ENCODE measurements at regions not wholly inside any gene's neighbourhood (a gene's known extent, or its start where the extent isn't known, plus 50 kb on each side); places are given as distances from the start of the nearest gene placed in this dataset.
"Not testable (repeated sequence)": the region's sequence is repeated elsewhere in the genome, so short reads cannot be mapped to it uniquely, and the experiment has no call there.

DNA sequence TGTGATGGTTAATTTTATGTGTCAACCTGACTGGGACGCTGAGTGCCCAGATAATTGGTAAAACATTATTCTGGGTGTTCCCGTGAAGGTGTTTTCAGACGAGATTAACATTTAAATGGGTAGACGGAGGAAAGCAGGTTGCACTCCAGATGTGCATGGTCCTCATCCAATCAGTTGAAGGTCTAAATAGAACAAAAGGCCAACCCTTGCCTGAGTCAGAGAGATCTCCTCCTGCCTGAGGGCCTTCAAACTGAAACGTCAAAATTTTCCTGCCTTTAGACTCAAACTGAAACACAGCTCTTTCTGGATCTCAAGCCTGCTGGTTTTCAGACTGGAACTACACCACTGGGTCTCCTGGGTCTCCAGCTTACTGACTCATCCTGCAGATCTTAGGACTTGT, 73.5 kb downstream of the NPIPA8 start:
- H3K4me3 Mint-ChIP-seq; H3K27ac Mint-ChIP-seq; H3K27me3 Mint-ChIP-seq (ENCODE audit: low read depth); H3K36me3 Mint-ChIP-seq; ATAC-seq; H3K9me3 Mint-ChIP-seq; DNase-seq (ENCODE audit: low spot score); POLR2A ChIA-PET; H3K4me1 Mint-ChIP-seq; CTCF ChIA-PET: not testable (repeated sequence)

DNA sequence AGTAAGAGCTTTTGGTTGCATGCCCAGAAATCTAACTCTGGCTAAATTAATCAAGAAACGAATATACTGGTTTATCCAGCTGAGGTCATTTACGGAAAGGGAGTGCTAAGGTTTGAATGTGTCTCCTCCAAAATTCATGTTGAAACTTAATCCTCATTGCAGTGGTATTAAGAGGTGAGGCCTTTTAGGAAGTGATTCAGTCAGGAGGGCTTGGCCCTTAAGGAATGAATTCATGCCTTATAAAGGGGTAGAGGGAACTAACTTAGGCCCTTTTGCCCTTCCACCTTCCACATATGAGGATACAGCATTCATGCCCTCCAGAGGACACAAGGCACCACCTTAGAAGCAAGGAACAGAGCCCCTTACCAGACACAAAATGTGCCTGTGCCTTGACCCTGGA, 74.7 kb downstream of the NPIPA8 start:
- H3K4me3 Mint-ChIP-seq; CTCF ChIA-PET; H3K27me3 Mint-ChIP-seq (ENCODE audit: low read depth); H3K27ac Mint-ChIP-seq; POLR2A ChIA-PET; H3K9me3 Mint-ChIP-seq; DNase-seq (ENCODE audit: low spot score); H3K4me1 Mint-ChIP-seq; ATAC-seq; H3K36me3 Mint-ChIP-seq: not testable (repeated sequence)

DNA sequence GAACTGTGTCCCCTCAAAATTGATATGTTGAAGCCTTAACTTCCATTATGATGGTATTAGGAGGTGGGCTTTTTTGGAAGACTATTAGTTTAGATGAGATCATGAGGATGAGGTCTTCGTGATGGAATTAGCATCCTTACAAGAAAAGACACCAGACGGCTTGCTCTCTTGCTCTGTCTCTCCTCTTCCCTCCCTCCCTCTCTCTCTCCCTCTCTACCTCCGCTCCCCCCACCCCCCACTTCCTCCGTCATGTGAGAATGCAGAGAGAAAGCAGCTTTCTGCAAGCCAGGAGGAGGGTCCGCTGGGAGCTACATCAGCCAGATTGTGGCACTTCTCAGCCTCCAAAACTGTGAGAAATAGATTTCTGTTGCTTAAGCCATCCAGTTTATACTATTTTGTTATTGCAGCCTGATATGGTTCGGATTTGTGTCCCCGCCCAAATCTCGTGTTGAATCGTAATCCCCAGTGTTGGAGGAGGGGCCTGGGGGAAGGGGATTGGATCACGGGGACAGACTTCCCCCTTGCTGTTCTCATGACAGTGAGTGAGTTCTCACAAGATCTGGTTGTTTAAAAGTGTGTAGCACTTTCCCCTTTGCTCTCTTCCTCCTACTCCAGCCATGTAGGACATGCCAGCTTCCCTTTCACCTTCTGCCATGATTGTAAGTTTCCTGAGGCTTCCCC, 76.9 kb downstream of the NPIPA8 start:
- H3K36me3 Mint-ChIP-seq; H3K27ac Mint-ChIP-seq; H3K9me3 Mint-ChIP-seq; H3K27me3 Mint-ChIP-seq (ENCODE audit: low read depth); H3K4me1 Mint-ChIP-seq; DNase-seq (ENCODE audit: low spot score); POLR2A ChIA-PET; CTCF ChIA-PET: not testable (repeated sequence)
- H3K4me3 Mint-ChIP-seq = peak overlapping the region; percentile 33; the same call in 1 of the 2 replicates
- peak; percentile 92 for ATAC-seq

DNA sequence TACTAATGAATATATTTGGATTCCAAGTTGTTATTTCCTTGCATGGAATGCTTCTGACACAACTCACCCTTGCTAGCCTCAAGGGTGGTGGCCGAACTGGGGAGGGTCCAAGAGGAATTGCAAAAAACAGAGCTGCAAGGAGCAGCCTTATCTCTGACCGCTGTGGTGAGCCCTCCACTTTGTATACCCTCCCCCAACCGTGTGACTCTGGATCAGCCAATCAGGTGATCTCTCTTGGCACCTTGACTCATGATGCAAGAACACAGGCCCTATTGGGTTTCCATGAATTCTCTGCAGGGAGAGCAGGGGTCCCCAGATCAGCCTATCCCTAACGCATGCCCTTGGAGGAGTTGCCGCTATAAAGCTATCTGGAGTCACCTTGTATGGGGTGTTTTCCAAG, 83.6 kb downstream of the NPIPA8 start:
- H3K9me3 Mint-ChIP-seq; POLR2A ChIA-PET; H3K27me3 Mint-ChIP-seq (ENCODE audit: low read depth); CTCF ChIA-PET; H3K36me3 Mint-ChIP-seq; H3K4me3 Mint-ChIP-seq; H3K4me1 Mint-ChIP-seq; ATAC-seq; DNase-seq (ENCODE audit: low spot score); H3K27ac Mint-ChIP-seq: not testable (repeated sequence)

DNA sequence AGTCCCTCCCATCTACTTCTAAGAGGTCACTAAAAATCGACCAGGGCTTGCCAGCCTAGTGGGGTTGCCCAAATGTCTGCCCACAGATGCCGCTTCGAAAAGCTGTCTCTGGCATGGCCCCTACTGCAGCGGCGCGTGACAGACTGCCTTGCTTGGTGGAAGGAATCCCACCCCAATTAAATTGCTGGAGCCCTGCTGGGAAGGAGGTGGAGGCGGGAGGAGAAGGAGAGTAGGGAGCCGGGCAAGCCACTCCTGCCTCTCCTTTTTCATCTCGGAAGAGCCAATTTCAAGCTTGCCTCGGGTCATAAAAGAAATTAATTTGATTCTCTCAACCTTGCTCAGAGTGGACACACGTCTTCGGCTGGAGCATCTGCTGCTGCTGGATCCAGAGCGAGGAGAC, 106.0 kb downstream of the NPIPA8 start:
- H3K27ac Mint-ChIP-seq; H3K9me3 Mint-ChIP-seq; H3K4me3 Mint-ChIP-seq; POLR2A ChIA-PET; CTCF ChIA-PET; ATAC-seq; H3K27me3 Mint-ChIP-seq (ENCODE audit: low read depth); H3K4me1 Mint-ChIP-seq; H3K36me3 Mint-ChIP-seq; DNase-seq (ENCODE audit: low spot score): not testable (repeated sequence)

DNA sequence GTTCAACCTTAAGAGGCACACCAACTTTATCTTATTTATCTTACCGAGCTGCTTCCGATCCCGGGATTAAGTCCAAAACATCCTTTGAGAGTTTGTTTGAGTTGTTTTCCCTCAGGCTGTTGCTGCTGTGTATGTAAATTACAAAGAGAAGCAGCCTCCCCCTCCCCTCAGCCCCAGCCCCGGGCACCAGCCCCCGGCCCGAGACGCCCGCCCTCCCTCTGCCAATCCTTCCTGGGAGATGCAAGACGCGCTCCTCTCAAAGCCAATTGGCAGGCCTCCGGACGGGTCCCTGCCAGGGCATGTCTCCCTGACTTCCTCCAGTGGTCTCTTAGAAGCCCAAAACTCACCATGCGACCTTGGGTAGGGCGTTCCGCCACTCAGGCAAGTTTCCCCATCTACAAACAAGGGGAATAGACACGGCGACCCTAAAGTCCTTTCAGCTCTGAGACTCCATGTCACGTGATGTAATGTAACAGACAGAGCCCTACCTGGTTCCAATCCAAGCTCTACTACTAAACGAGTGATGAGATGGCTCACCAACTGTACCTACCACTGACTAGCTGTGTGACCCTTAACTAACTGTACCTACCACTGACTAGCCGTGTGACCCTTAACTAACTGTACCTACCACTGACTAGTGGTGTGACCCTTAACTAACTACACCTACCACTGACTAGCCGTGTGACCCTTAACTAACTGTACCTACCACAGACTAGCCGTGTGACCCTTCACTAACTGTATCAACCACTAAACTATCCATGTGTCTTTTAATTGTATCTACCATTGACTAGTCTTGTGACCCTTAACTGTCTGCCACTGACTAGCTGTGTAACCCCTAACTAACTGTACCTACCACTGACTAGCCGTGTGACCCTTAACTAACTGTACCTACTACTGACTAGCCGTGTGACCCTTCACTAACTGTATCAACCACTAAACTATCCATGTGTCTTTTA, 114.2 kb downstream of the NPIPA8 start:
- not testable (repeated sequence) for H3K36me3 Mint-ChIP-seq

DNA sequence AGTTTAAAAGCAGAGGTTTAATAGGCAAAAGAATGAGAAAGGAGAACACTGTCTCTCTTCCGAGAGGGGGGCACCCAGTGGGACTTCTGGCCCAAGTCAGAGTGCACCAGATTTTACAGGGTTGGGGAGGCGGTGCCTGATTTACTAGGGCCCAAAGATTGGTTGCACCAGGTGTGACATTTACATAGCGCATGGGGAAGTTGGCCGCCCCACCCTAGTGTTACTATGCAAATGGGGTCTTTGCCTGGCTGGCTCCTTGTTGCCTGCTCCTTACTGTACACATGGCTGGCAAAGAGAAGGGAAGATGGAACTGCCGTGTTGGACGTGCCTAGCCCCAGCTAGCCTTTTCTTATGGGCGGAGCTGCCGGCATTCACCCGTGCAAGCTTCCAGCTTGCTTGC, 118.8 kb downstream of the NPIPA8 start:
- H3K36me3 Mint-ChIP-seq; H3K4me1 Mint-ChIP-seq; POLR2A ChIA-PET; H3K27me3 Mint-ChIP-seq (ENCODE audit: low read depth); CTCF ChIA-PET; H3K9me3 Mint-ChIP-seq; H3K4me3 Mint-ChIP-seq; H3K27ac Mint-ChIP-seq: not testable (repeated sequence)
- DNase-seq (ENCODE audit: low spot score) (peak; percentile 14), ATAC-seq (peak; percentile 76)

More for the DNA sequence above, 114.2 kb downstream of the NPIPA8 start:
- DNase-seq (ENCODE audit: low spot score); POLR2A ChIA-PET; CTCF ChIA-PET; H3K4me1 Mint-ChIP-seq; H3K9me3 Mint-ChIP-seq; H3K27me3 Mint-ChIP-seq (ENCODE audit: low read depth): not testable (repeated sequence)
- peak; percentile 65 for ATAC-seq
- H3K27ac Mint-ChIP-seq = 0 out of 2 replicates have a peak overlapping the region, but pooled peaks have one; percentile 41
- peak overlapping the region; percentile 35; the same call in 1 of the 2 replicates for H3K4me3 Mint-ChIP-seq

DNA sequence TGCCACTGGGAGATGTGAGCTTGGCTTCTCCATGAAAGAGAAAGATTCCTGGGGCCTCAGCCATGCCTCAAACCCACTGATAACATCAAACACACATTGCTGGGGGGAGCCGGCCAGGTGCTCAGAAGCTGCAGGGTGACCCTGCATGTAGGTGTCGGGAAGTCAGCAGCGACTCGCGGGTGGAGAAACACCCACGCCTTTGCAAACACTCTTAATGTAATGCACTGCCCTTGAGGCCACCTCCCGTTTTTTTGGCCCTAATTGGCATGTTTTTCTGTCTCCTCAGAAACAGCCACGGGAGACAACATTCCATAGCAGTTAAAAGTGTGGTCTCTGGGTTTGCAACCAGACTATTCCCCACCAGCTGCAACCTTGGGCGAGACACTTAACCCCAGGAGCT, 119.7 kb downstream of the NPIPA8 start:
- H3K9me3 Mint-ChIP-seq; ATAC-seq; H3K4me3 Mint-ChIP-seq; H3K36me3 Mint-ChIP-seq; H3K27me3 Mint-ChIP-seq (ENCODE audit: low read depth); H3K4me1 Mint-ChIP-seq; DNase-seq (ENCODE audit: low spot score); H3K27ac Mint-ChIP-seq; CTCF ChIA-PET; POLR2A ChIA-PET: not testable (repeated sequence)

DNA sequence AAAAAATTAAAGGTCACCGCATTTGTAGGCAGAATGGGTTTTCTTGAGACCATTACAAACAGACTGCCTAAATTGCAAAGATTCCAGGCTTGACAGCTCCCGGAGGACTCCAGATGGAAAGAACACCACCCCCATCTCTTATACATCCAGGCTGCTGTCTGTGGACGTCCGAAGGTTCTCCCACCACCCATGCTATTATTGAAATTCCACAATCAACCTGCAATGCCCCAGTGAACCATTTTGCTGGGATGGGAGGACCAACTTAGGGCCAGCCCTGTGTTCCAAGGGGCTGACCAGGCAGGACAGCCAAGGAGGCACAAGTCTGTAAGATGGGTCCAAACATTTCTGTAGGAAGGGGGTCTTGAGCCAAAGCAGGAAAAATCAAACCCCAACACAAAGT, 122.7 kb downstream of the NPIPA8 start:
- H3K36me3 Mint-ChIP-seq; POLR2A ChIA-PET; H3K4me3 Mint-ChIP-seq; H3K27ac Mint-ChIP-seq; H3K9me3 Mint-ChIP-seq; H3K4me1 Mint-ChIP-seq; ATAC-seq; CTCF ChIA-PET; H3K27me3 Mint-ChIP-seq (ENCODE audit: low read depth); DNase-seq (ENCODE audit: low spot score): not testable (repeated sequence)

DNA sequence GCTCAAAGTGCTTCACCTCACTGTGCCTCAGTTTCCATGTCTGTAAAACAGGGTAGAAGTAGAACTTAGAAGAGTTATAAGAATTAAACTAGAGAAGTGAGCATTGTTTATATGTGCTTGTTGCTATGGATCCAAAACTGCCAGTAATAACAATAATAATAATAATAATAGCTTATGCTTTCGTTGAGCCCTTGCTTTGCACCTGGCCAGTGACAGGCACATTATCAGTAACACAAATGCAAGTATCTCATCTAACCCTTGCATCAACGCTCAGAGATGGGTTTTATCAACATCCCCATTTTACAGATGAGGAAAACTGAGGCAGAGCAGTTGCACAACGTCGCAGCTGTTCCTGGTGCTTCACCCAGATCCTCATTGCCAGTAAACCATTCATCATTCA, 125.0 kb downstream of the NPIPA8 start:
- H3K27ac Mint-ChIP-seq; CTCF ChIA-PET; H3K4me3 Mint-ChIP-seq; H3K4me1 Mint-ChIP-seq; DNase-seq (ENCODE audit: low spot score); H3K27me3 Mint-ChIP-seq (ENCODE audit: low read depth); ATAC-seq; H3K9me3 Mint-ChIP-seq; POLR2A ChIA-PET; H3K36me3 Mint-ChIP-seq: not testable (repeated sequence)

DNA sequence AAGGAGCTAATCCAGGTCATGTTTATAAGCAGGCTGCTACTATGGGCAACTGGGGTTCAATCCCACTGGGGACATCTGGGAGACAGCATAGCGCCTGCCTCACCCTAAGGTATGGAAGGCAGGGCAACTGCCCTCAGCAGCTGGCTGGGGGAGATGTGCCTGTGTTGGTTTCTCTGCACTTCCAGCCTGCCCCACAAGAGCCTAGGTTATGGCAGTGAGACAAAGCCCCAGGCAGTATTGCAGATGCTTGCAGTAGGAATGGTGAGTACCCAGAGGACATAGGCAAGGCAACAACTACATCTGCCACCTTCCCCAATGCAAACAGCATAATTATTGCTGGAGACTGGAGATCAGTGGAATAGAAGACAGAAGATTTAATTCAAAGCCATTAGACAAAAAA, 131.8 kb downstream of the NPIPA8 start:
- not testable (repeated sequence) for H3K27me3 Mint-ChIP-seq (ENCODE audit: low read depth); ATAC-seq

DNA sequence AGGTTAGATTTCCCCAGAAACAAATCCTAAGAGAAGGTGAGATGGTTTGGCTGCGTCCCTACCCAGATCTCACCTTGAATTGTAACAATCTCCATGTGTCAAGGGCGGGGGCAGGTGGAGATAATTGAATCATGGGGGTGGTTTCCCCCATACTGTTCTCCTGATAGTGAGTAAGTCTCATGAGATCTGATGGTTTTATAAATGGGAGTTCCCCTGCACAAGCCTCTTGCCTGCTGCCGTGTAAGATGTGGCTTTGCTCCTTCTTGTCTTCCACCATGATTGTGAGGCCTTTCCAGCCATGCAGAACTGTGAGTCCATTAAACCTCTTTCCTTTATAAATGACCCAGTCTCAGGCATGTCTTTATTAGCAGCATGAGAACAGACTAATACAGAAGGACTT, 132.2 kb downstream of the NPIPA8 start:
- H3K27me3 Mint-ChIP-seq (ENCODE audit: low read depth); POLR2A ChIA-PET; H3K36me3 Mint-ChIP-seq; ATAC-seq; H3K27ac Mint-ChIP-seq; CTCF ChIA-PET; H3K4me3 Mint-ChIP-seq; DNase-seq (ENCODE audit: low spot score); H3K4me1 Mint-ChIP-seq; H3K9me3 Mint-ChIP-seq: not testable (repeated sequence)

More for the DNA sequence above, 131.8 kb downstream of the NPIPA8 start:
- H3K4me3 Mint-ChIP-seq; H3K9me3 Mint-ChIP-seq; POLR2A ChIA-PET; CTCF ChIA-PET; DNase-seq (ENCODE audit: low spot score); H3K27ac Mint-ChIP-seq; H3K4me1 Mint-ChIP-seq; H3K36me3 Mint-ChIP-seq: not testable (repeated sequence)

All from WTC11 (cell line).